Type B pancreatic cell (in vitro differentiated cells): ENCODE measurements at regions not wholly inside any gene's neighbourhood (a gene's known extent, or its start where the extent isn't known, plus 50 kb on each side); places are given as distances from the start of the nearest gene placed in this dataset.

Experiments used
- DNase-seq: peaks from one replicate; pipeline ENCODE4 v3.0.0; 2021; ENCODE audit warnings: mixed read lengths; ENCODE audit not compliant: unreplicated experiment; ENCODE audit errors: extremely low spot score
- H3K27ac Mint-ChIP-seq: 2 replicates; pipeline ENCODE4 v1.8.0; 2021; ENCODE audit warnings: mild to moderate bottlenecking, mixed read lengths
- H3K27me3 Mint-ChIP-seq: 2 replicates; pipeline ENCODE4 v1.8.0; 2021; ENCODE audit warnings: mixed read lengths
- H3K36me3 Mint-ChIP-seq: 2 replicates; pipeline ENCODE4 v1.8.0; 2021; ENCODE audit warnings: mixed read lengths
- H3K4me1 Mint-ChIP-seq: one replicate; pipeline ENCODE4 v1.8.0; 2021; ENCODE audit warnings: mixed read lengths; ENCODE audit not compliant: unreplicated experiment
- H3K4me3 Mint-ChIP-seq: 2 replicates; pipeline ENCODE4 v1.8.0; 2021; ENCODE audit warnings: mild to moderate bottlenecking, mixed read lengths
- H3K9me3 Mint-ChIP-seq: 2 replicates; pipeline ENCODE4 v1.8.0; 2021; ENCODE audit warnings: mixed read lengths
- TF ChIP-seq, protein P1 (sequence below): fragments of 200-600 bp; sonication (generic); conservative IDR thresholded peaks from 2 replicates; pipeline ENCODE4 v1.5.0; 2021; ENCODE audit warnings: antibody characterized with exemption, mild to moderate bottlenecking

DNA sequence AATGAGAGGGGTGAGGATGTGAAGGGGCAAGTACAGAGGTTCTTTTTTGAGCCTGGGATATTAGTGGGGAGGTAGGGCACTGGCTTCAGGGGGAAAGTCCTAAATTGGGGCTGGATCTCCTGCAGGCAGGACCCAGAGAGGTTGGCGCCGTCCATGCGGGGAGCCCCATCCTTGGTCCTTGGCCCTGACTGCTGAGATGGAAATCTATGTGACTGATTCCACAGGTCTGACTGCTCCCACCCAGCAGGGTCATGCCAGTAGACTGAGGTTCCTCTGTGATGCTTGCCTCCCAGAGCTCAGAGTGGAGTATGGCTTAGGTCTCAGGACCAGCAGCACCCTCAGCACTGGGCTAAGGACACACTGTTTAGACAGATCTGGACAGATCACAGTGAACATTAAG lies 988.6 kb upstream of the TMEM132C start:
- no peak for DNase-seq
- no peaks in the 10 kb centered on the region for H3K9me3 Mint-ChIP-seq
- H3K4me1 Mint-ChIP-seq: no peaks in the 10 kb centered on the region
- no peaks in the 10 kb centered on the region for H3K36me3 Mint-ChIP-seq
- peaks cover 44% of the 10 kb centered on the region for H3K27me3 Mint-ChIP-seq
- TF ChIP-seq, protein P1, sequence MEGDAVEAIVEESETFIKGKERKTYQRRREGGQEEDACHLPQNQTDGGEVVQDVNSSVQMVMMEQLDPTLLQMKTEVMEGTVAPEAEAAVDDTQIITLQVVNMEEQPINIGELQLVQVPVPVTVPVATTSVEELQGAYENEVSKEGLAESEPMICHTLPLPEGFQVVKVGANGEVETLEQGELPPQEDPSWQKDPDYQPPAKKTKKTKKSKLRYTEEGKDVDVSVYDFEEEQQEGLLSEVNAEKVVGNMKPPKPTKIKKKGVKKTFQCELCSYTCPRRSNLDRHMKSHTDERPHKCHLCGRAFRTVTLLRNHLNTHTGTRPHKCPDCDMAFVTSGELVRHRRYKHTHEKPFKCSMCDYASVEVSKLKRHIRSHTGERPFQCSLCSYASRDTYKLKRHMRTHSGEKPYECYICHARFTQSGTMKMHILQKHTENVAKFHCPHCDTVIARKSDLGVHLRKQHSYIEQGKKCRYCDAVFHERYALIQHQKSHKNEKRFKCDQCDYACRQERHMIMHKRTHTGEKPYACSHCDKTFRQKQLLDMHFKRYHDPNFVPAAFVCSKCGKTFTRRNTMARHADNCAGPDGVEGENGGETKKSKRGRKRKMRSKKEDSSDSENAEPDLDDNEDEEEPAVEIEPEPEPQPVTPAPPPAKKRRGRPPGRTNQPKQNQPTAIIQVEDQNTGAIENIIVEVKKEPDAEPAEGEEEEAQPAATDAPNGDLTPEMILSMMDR: no peak
- no peak overlapping the region for H3K27ac Mint-ChIP-seq
- no peak overlapping the region for H3K4me3 Mint-ChIP-seq

DNA sequence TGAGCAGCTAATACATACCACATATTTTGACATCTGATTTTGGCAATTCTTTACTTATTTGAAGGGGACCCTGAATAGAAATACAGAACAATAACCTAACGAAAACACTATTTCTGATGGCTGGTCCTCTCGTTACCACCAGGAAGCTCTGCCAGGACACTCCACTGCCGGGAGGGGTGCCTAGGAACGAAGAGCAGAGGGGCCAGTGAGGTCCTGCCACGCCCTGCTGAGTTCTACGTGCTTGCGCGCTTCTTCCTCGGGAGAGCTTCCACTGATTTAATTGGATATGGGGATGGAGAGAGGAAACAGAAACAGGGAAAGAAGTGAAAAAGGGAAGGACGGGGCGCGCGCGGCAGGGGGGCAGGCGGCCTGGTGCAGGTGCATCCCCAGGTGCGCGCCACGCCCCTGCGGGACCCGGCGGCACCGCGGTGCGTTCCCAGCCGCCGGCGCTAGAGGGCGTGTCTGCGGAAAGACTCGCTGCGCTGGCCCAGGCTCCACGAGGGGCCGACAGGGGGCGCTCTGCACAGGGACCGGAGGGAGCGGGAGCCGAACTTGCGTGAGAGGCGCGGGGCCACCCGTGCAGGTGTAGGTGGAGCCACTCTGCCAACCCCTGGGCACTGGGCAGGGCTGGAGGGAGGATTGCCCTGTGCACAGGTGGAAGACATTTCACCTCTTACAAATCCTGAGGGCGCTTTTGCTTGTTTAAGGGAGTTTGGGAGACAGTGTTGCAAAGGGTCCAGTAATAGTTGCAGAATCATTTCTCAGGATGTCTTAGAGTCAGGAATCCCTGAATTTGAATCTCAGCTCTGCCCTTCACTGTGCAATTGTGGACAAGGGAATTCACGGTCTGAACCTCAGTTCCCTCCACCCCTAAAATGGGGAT lies 986.3 kb upstream of the TMEM132C start:
- Mint-ChIP-seq H3K36me3 (no peaks in the 10 kb centered on the region), H3K4me3 (no peak overlapping the region), H3K9me3 (no peaks in the 10 kb centered on the region), H3K4me1 (peaks cover 12% of the 10 kb centered on the region), H3K27me3 (peaks cover 43% of the 10 kb centered on the region), H3K27ac (no peak overlapping the region)
- TF ChIP-seq, protein P1: peak; percentile 99
- peak; percentile 82 for DNase-seq

DNA sequence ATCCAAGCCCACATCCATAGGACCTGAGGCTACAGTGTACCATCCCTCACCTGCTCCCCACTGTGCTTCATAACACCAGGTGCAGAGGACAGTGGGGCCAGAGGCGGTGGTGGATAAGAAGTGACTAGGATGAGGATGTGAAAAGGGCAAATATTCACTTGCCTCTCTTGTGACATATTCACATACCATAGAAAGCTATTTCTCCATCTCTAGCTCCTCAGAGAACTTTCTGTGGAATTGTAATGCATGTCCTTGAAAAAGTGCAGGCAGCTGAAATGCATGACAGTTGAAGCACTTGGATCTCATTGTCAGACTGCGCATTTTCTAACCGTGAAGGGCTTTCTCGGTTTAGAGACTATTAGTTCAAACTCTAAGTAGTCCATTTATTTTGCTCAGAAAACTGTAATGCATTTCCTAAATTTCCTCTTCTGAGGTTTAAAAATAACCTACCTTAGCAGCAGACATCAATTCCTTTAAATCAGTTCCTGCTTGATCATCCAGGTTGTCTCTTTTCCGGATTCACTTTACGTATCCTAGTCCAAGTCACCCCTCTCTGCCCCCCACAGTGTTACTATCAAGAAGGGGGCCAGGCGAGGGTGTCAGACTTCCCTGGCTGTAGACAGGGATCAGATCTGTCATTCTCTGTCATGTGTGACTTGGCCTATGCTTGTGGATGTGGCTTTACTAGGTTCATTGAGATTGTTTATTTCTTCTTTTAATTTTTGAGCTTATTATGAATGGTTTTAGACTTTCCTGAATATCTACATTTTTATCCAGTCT lies 984.0 kb upstream of the TMEM132C start:
- DNase-seq: no peak
- TF ChIP-seq, protein P1: no peak
- H3K27me3 Mint-ChIP-seq: peaks cover 34% of the 10 kb centered on the region
- H3K9me3 Mint-ChIP-seq: no peaks in the 10 kb centered on the region
- H3K4me3 Mint-ChIP-seq: no peak overlapping the region
- no peak overlapping the region for H3K27ac Mint-ChIP-seq
- H3K36me3 Mint-ChIP-seq: no peaks in the 10 kb centered on the region
- H3K4me1 Mint-ChIP-seq: peaks cover 12% of the 10 kb centered on the region

DNA sequence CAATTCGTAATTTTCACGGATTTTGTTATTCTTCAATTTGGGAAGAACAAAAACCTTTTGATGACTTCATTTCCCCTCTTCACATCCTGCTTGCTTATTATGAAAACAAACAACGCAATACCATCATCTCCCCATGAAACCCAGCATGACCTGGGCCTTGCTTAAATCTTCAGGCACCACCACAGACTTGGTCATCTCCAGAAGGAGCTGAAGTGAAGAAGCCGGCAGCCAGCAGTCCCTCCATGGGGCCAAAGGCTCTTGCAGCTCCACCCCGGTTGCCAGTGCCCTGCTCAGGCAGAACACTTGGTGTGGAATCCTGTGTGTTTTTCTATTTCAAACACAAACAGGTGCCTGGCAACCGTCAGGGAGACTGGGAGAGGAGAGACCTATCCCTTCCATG lies 982.9 kb upstream of the TMEM132C start:
- no peaks in the 10 kb centered on the region for H3K9me3 Mint-ChIP-seq
- H3K4me1 Mint-ChIP-seq: peaks cover 12% of the 10 kb centered on the region
- TF ChIP-seq, protein P1: no peak
- H3K4me3 Mint-ChIP-seq: no peak overlapping the region
- peaks cover 26% of the 10 kb centered on the region for H3K27me3 Mint-ChIP-seq
- DNase-seq: no peak
- no peak overlapping the region for H3K27ac Mint-ChIP-seq
- H3K36me3 Mint-ChIP-seq: no peaks in the 10 kb centered on the region

DNA sequence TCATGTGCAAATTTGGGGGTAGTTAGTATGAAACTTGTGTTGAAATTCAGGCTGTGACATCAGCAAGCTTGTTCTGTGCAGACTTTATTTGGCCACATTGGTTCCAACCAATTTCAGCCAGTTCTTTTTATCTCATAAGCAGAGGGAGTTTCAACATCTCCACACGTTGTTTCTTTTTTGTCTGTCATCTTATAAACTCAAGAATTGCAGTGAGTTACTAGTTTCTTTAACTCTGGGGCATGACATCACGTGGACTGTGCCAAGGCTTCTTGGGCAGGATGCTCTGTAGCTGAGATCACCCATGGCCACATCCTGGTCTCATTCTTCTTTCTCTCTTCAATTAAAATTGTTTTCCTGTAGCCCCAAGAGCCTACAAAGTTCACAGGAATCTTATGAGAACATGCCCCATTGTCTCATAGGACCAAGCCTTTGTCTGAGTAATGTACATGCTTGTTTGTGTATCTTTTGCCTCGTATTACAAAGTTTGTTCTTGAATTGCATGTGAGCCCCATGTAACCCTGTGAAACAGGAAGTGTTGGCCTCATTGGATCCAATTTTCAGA lies 982.0 kb upstream of the TMEM132C start:
- H3K27ac Mint-ChIP-seq: no peak overlapping the region
- peaks cover 19% of the 10 kb centered on the region for H3K27me3 Mint-ChIP-seq
- DNase-seq: no peak
- H3K4me3 Mint-ChIP-seq: no peak overlapping the region
- no peaks in the 10 kb centered on the region for H3K36me3 Mint-ChIP-seq
- TF ChIP-seq, protein P1: no peak
- H3K9me3 Mint-ChIP-seq: no peaks in the 10 kb centered on the region
- H3K4me1 Mint-ChIP-seq: peaks cover 12% of the 10 kb centered on the region
